HG03378 (cell line): ENCODE measurements at regions not wholly inside any gene's neighbourhood (a gene's known extent, or its start where the extent isn't known, plus 50 kb on each side); places are given as distances from the start of the nearest gene placed in this dataset.
"Not testable (repeated sequence)": the region's sequence is repeated elsewhere in the genome, so short reads cannot be mapped to it uniquely, and the experiment has no call there.

Source experiments
- ATAC-seq: cut with Tn5 transposase; IDR thresholded peaks from one replicate; pipeline ENCODE4 v1.9.1; 2021; ENCODE audit warnings: mild to moderate bottlenecking, moderate library complexity; ENCODE audit not compliant: unreplicated experiment

DNA sequence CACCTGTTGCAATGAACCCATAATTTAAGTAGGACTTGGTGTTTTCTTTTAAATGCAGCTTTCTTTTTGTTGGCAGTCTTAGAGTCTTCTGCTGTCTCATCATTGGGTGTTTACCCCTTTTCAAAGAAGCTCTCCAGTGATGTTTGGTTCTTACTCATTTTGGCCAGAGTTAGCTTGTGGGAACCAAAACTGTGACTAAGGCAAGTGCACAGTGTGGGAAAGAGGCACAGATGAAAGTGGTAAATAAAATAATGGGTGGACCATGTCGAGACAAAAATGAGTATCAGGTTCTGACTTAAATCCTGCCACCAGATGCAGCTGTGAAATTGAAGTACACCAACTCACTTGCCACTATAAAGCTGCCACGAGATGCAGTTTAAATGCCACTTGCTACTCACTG, 615.4 kb upstream of the MIS18BP1 start:
- peak; percentile 79 for ATAC-seq

DNA sequence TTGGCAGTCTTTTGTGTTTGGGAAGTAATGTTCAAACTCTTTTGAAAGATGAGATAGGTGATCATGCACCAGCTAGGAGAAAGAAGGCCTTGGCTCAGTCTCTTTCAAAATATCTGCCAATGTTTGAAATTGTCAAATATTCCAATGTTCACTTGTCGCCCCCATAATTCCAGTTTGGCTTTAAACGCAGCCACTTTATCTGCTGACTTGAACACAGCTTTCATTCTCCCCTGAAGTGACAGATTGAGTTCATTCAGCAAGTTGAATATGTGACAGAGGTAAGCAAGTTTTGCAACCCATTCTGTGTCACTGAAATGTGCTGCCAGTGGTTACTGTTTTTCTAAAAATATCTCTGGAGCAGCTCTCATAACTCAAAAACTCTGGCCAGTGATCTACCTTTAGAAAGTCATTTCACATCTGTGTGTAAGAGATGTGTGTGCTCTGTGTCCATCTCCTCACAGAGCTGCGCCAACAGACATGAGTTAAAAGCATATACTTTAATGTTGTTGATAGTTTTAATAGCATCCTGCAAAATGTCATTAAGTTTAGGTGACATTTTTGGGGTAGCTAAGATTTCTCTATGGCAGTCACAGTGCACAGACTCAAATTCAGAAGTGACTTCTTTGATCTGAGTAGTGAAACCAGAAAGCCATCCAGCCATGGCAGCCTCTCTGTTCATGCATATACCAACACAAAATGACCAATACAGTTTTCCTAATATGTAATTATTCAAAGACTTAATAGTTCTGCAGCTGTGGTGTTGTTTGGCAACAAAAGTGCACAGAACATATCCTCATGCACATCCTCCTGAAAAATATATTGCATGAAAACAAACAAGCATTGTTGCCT, 614.3 kb upstream of the MIS18BP1 start:
- peak; percentile 75 for ATAC-seq

DNA sequence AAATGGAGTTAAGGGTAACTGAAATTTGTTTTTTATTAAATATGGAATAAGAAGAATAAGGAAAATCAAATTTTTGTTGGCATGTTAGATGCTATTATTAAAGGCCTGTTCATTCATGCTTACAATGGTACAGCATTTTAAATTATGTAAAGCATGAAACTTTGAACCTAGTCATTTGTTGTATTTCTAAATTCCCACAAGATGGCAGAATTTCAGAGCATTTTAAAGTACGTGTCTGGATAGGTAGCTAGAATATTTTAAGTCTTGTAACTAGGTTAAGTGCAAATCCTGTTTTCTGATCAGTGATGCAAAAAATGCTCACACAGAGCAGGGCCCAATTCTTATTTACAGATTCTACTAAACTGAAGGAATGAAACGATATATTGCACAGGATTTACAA, 585.6 kb upstream of the MIS18BP1 start:
- no peak for ATAC-seq

DNA sequence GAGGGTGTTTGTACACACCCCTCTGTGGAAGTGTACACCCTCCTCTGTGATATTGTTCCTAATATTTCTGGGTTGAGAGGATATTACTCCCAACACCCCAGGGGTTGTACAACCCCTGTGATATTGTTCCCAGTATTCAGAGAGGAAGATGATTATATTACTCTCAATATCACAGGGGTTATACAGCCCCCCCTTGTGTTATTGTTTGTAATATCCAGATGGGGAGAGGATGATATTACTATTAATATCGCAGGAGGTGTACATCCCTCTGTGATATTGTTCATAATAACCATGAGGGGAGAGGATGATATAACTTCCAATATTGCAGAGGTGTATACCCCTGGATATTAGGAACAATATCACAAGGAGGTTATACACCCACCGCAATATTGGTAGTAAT, 566.1 kb upstream of the MIS18BP1 start:
- ATAC-seq = no peak

DNA sequence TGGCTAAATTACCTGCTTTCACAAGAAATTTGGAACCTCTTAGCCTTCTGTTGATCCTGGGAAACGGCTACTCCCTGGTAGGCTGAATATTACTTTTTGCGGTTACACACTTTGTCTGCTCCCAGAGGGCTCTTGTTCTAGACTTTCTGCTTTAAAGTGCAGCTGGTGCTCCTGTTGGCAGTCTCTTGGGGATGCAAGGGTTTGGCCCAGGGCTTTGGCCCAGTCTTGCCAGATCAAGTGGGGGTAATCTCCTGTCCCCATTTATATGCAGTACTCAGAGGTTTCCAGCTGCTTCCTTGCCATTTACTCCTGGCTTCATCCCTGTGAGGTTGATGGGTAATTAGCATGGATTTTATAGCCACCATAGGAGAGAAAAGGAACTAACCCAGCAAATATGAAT, 558.2 kb upstream of the MIS18BP1 start:
- ATAC-seq = no peak

DNA sequence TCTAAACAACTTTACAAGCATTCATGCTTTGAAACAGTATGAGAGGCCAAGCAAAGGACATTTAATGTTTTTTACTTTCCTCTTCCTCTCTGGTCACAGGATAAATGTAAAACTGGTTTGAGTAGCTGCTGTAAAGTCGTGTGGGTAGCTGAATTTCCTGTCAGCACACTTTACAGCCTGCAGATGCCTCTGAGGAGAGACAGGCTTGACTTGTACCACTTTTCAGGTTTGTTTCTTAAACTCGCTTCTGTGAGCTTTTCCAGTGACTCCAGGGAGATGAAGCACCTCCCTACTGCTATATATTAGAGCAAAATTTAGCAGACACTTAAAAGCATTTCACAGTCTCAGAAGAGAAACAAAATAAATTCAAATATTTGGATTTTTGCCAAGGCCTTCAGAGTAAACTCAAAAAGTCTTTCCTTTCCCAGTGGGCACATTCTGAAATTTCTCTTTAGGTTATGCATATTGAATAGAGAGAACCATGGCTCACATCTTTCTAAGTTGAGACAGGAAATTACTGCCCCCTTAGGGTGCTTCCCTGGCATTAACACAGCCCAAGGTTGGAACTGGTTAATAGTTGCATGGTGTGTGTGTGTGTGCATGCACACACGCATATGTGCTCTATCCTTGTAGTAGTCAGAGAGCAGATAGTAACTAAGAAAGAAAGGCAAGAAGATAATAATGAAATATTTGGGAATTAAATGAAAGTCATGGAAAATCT, 557.3 kb upstream of the MIS18BP1 start:
- peak; percentile 56 for ATAC-seq

DNA sequence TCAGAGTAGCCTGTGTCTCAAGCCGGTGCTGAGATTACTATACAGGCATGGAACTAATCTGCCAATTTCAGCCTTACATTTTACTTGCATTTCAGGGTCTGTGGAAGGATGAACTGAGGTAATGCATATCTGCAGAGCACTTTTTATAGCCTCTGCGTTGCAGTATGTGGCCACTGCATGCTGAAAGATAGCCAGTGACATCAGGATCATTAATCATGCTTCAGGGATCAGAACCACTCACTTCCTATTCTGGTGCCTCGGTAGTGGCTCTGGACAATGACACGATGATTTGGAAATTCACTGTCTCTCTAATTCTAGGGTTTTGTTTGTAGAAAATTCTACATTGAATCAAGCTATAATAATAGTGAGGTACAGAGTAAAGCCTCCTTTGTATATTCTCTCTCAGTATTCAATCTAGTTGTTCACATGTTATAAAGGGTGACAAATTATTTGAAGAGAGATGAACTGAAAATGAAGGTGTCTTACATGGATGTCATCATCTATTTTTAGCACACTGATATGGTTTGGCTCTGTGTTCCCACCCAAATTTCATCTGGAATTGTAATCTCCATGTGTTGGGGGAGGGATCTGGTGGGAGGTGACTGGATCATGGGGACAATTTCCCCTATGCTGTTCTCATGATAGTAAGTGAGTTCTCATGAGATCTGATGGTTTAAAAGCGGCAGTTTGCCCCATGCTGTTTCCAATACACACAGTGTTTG, 554.3 kb upstream of the MIS18BP1 start:
- ATAC-seq = no peak

DNA sequence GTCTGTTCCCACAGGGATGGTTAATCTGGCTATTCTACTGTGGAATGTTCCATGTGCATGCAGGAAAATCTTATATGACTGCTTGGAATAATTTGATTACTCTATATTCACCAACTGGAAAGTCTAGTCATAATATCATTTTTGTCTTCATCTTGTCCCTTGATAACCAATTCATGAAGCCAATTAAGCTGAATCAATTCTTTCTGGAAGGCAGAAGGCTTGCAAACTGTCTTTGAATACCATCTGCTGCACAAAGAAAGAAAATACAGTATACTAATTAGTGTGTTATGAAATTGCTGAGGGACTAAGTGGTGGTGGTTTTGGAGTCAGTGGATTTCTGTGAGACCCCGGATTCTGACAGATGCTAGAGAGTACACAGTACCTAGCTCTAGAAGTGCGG, 546.5 kb upstream of the MIS18BP1 start:
- ATAC-seq = no peak

DNA sequence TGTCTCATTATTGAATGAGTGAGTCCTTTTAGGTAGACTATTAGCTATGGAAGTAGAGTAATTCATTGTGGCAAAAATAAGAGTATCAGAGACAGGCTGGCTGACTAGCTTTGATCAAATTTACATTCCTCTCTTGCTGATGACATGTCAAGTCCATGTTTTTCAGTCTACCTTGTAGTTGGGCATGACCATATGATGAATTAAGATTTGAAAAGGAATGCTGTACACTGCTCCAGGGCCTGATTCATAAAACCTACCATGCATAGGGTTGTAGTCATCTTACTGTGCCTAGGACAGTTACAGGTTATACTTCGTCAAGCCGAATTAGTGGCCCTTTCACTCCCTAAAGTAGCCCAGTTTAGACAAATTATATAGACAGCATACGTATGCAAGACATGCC, 545.7 kb upstream of the MIS18BP1 start:
- no peak for ATAC-seq

DNA sequence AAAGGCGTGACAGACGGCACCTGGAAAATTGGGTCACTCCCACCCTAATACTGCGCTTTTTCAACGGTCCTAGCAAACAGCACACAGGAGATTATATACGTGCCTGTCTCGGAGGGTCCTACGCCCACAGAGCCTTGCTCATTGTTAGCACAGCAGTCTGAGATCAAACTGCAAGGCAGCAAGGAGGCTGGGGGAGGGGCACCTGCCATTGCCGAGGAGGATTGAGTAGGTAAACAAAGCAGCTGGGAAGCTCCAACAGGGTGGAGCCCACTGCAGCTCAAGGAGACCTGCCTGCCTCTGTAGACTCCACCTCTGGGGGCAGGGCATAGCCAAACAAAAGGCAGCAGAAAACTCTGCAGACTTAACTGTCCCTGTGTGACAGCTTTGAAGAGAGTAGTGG, 543.0 kb upstream of the MIS18BP1 start:
- ATAC-seq = not testable (repeated sequence)

DNA sequence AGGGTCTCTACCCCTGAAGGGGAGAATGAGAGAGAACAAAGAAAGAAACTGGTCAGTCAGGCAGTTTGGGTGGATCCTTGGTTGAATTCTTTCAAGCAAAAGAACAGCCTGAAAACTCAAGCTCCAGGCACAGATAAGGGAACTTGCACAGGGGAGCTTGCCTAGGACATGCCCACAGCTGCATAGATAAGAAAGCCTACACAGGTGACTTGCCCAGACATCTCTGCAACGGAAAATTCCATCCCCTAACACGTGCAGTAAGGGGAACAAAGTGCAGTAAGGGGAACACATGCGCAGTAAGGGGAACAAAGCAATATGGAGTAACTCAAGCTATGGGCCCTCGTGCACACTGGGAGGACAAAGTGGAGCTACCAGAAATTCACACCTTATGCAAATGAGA, 540.1 kb upstream of the MIS18BP1 start:
- ATAC-seq = no peak

DNA sequence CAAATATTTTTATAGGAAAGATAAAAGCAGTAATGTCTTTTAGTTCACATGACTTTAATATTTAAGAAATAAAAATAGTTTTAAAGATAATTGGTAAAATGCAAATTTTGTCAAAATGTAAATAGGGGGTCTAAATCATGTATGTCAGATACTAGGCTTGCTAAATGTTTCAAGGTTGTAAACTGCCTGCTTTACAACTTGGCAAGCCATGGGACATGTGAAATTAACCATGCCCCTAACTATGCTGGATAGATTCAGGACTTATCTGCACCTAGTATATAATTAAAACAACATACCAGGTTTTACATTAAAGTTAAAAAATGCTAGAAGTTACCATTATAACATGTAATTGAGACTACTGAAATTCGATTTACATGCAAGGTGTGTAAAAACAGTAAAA, 537.3 kb upstream of the MIS18BP1 start:
- ATAC-seq = no peak

DNA sequence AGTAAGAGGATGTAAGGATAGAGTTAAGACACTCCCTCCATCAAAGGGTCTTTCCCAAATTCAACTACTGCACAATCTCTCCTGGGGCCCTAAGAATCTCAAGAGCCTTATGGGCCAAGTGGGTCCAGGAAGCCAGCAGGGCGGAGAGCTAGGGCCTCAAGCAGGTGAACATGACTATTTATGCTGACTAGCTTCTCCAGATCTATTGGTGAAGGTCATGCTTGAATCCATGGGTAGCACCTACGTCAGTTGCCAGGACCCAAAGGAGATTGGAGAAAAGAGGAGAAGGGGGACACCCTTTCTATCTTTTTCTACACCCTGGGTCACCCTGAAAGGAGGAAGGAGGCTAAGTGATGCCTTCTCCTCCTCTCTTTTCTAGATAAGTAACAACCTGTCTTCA, 534.2 kb upstream of the MIS18BP1 start:
- no peak for ATAC-seq

DNA sequence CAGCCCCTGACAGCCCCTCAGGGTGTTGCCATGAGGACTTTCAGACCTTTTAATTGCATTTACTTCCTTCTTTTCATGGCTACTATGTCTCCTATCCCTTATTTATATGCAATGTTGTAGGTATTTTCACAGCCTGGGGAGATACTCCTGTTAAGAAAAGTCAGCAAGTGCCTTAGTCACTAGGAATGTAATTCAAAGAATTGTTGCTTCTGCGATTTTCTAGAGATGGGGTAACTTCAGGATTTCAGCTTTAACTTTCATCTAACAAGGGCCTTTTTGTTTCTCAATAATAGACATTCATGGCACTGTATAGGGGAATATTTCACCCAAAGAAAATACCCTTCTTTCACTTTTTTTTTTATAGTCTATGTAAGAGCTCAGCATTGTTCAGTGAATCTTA, 533.3 kb upstream of the MIS18BP1 start:
- ATAC-seq = no peak

DNA sequence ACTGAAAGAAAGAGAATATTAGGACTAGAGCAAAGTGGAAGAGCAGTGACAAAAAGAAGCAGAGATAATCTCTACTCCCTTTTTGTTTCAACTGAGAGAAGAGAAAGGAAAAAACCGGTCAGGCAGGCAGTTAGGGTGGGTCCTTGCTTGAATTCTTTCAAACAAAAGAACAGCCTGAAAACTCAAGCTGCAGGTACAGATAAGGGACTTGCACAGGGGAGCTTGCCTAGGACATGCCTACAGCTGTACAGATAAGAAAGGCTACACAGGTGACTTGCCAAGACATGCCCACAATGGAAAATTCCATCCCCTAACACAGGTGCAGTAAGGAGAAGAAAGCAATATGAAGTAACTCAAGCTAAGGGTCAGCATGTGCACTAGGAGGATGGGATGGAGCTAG, 532.2 kb upstream of the MIS18BP1 start:
- no peak for ATAC-seq

DNA sequence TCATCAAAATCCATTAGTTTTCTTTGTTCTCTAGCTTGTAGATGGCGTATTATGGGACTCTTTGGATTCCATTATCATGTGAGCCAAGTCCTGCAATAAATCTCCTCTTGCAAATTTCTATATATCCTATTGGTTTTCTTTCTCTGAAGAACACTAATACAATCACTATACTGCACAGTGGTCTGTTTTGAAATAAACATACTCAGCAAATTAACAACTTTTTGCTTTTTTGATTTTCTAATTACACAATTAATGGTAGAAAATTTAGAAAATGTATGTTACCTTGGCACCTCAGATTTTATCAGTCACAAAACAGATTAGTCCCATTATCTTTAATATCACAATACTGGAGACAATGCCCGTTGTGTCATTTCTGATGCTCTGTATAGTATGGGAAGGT, 513.2 kb upstream of the MIS18BP1 start:
- ATAC-seq = no peak

DNA sequence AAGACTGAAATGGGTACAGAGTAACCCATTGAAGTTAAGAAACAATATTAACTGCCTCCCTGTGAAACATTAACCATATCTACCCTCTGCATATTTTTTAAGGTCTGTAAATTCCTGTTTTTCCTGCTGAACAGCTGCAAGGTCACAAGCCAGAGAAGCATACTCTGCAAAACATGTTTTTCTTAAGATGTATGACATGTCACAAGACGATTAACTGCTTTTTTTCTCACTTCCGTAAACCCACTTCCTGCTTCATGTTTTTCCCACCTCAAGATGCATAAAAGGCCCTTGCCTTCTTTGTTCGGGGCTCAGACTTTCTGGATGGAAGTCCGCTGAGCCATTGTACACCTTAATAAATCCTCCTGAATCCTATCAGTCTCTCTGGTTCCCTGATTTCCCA, 504.7 kb upstream of the MIS18BP1 start:
- no peak for ATAC-seq

DNA sequence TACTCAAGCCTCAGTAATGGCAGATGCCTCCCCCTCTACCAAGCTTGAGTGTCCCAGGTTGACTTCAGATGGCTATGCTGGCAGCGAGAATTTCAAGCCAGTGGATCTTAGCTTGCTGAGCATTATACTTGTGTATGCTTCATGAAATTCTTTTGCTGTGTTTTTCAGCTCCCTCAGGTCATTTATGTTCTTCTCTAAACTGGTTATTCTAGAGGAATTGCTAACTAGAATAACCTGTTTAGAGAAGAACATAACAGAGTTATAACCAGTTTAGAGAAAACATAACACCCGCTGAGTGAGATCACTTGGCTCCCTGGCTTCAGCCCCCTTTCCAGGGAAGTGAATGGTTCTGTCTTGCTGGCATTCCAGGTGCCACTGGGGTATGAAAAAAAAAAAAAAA, 503.4 kb upstream of the MIS18BP1 start:
- ATAC-seq = not testable (repeated sequence)

DNA sequence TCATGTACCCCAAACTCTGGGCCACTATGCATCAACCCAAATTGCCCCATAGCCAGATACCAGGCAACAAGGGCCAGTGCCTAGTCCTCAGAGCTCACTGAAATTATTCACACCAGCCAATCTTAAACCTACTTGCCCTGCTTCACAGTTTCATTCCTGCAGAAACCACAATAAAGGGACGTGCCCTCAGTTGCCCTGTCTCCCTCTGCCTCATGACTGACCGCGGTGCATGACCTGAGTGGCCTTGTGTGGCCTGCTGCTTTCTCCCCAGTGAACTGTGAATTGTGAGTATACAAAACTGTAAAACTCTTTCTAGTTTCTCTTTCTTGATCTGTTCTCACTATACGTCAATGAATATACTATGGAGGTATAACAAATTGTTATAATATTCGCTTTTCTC, 490.9 kb upstream of the MIS18BP1 start:
- ATAC-seq = no peak

DNA sequence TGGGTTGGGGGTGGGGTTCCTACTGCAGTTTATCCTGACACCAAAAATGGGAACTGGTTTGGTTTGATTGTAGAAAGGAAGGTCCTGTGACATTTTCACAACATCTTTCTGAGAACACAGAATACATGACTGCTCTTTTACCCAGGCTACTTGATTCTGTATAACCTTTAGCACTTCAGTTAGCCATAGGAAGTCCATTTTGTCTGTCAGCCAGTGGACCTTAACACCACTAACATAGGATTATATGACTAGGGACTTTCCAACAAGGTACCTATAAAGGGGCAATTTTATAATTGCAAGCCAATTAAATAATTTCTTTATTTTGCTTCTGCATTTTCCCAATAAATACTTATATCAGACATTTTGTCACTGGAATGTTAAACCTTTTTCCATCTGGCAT, 489.2 kb upstream of the MIS18BP1 start:
- no peak for ATAC-seq

DNA sequence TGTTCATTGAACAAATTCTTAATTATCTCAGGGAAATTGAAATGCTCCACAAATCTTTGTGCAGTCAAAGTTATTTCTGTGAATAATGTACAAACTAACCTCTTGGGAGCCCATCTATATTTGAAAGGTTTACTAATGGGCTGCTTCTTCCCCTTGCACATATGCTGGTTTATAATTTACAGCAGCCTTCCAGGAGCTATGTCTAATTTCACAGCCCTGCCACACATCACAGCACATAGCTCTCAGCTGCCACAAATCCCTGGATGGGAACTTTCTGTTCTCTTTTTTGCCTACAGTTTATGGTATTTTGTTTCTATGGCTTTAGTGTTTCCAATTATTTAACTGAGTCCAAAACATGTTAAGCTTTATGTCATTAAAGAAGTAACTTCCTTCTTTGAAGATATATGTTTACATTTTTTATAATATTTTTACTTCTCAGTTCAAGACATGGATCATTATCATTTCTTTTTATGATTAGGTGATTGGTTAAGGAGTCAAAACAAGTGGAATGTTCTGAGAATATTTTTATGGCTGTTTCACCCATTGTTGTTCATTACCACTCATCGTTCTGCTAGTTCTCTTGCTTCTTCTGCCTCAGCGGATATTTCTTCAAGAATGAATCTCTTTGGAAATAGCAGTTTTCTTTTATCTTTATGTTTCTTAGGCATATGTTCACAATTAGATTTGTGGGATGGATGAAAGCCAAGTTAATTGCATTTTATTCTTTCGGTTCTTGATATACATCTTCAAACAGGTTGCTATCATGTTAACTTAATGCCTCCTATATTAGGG, 475.6 kb upstream of the MIS18BP1 start:
- ATAC-seq = no peak
